ENCODE measurements at regions not wholly inside any gene's neighbourhood (a gene's known extent, or its start where the extent isn't known, plus 50 kb on each side); places are given as distances from the start of the nearest gene placed in this dataset.
A peak's percentile ranks its signal among the peaks of the same experiment; 100 is the strongest.

DNA sequence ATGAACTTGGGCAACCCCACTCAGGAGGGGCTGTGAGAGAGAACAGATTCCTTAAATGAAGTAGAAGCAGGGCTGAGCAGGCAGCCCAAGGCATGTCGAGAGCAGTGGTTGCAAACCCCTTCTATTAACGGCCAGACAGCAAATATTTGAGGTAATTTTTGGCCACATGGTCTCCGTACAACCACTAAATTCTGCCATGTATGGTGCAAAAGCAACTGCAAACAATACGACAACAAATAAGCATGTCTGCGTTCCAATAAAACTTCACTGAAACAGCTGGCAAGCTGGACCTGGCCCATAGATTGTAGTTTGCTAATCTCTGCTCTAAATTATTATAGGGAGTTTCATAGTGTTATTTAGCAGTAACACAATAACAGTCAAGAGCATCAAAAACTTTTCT, 217.0 kb upstream of the ZNF521 start:
- DNase-seq, result no peak
- Mint-ChIP-seq H3K27ac (no peak overlapping the region), H3K9me3 (no peaks in the 10 kb centered on the region), H3K36me3 (ENCODE audit: low read depth) (no peaks in the 10 kb centered on the region), H3K27me3 (ENCODE audit: insufficient read depth) (no peaks in the 10 kb centered on the region; the same call in none of the 2 replicates), H3K4me1 (ENCODE audit: low read depth) (no peaks in the 10 kb centered on the region), H3K4me3 (no peak overlapping the region)
- TF ChIP-seq CTCF (IDR thresholded peaks at IDR 0.05), result no peak

- Mint-ChIP-seq H3K9me3 (no peaks in the 10 kb centered on the region), H3K36me3 (ENCODE audit: low read depth) (no peaks in the 10 kb centered on the region), H3K4me1 (ENCODE audit: low read depth) (no peaks in the 10 kb centered on the region), H3K27me3 (ENCODE audit: insufficient read depth) (peaks cover 5% of the 10 kb centered on the region), H3K27ac (no peak overlapping the region), H3K4me3 (no peak overlapping the region)
- no peak for TF ChIP-seq CTCF (IDR thresholded peaks at IDR 0.05)
- no peak for DNase-seq
Measured at GRCh38 chr18:25563816-25564683, 212.1 kb upstream of the ZNF521 start.

GRCh38 chr18:25563346-25563745, 211.4 kb upstream of the ZNF521 start:
- no peaks in the 10 kb centered on the region for H3K36me3 Mint-ChIP-seq (ENCODE audit: low read depth)
- no peaks in the 10 kb centered on the region for H3K9me3 Mint-ChIP-seq
- no peak overlapping the region for H3K4me3 Mint-ChIP-seq
- TF ChIP-seq CTCF (IDR thresholded peaks at IDR 0.05), result no peak
- peaks cover 8% of the 10 kb centered on the region for H3K27me3 Mint-ChIP-seq (ENCODE audit: insufficient read depth)
- no peaks in the 10 kb centered on the region for H3K4me1 Mint-ChIP-seq (ENCODE audit: low read depth)
- H3K27ac Mint-ChIP-seq, result no peak overlapping the region
- no peak for DNase-seq

DNA sequence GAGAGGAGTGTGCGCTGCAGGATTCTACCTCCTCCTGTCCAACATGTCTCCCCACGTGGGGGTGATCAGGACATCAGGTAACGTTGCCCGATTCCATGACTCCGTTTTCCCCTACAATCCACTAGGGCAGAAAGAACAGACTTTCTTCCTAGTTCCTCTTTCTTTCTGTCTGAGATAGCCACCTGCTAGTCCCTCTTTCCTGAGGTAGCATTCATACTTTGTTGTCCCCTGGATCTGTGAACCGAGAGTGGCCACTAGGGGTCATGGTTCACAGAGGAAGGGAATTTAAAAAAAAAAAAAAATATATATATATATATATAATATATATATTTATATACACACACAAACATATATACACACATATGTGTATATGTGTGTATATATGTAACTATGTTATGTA, 210.0 kb upstream of the ZNF521 start:
- DNase-seq, result peak; percentile 4
- Mint-ChIP-seq H3K27ac (no peak overlapping the region), H3K4me3 (no peak overlapping the region), H3K27me3 (ENCODE audit: insufficient read depth) (peaks cover 10% of the 10 kb centered on the region), H3K36me3 (ENCODE audit: low read depth) (no peaks in the 10 kb centered on the region), H3K4me1 (ENCODE audit: low read depth) (no peaks in the 10 kb centered on the region), H3K9me3 (no peaks in the 10 kb centered on the region)
- peak; percentile 81 for TF ChIP-seq CTCF (IDR thresholded peaks at IDR 0.05)

GRCh38 chr18:25560369-25560768, 208.4 kb upstream of the ZNF521 start:
- Mint-ChIP-seq H3K27ac (no peak overlapping the region), H3K36me3 (ENCODE audit: low read depth) (no peaks in the 10 kb centered on the region), H3K27me3 (ENCODE audit: insufficient read depth) (peaks cover 10% of the 10 kb centered on the region), H3K9me3 (no peaks in the 10 kb centered on the region), H3K4me1 (ENCODE audit: low read depth) (no peaks in the 10 kb centered on the region), H3K4me3 (no peak overlapping the region)
- TF ChIP-seq CTCF (IDR thresholded peaks at IDR 0.05), result no peak
- no peak for DNase-seq
